GM12873 (cell line): ENCODE measurements at regions not wholly inside any gene's neighbourhood (a gene's known extent, or its start where the extent isn't known, plus 50 kb on each side); places are given as distances from the start of the nearest gene placed in this dataset.

ENCODE experiments used
- CTCF ChIP-seq: IDR thresholded peaks from 2 replicates; pipeline ENCODE4 v1.5.1; 2012; ENCODE audit warnings: low read depth, mild to moderate bottlenecking, moderate library complexity, low read length, control low read depth; ENCODE audit not compliant: insufficient read depth; ENCODE audit errors: missing control alignments

- TF ChIP-seq CTCF: no peak
Observed at GRCh38 chr6:16999491-17000436, 102.1 kb upstream of the STMND1 start.

- no peak for TF ChIP-seq CTCF
Observed at GRCh38 chr6:16998461-16998860, 103.4 kb upstream of the STMND1 start.

- TF ChIP-seq CTCF: no peak
Observed at GRCh38 chr6:16995511-16996250, 106.2 kb upstream of the STMND1 start.

- no peak for TF ChIP-seq CTCF
Observed at GRCh38 chr6:16993396-16993795, 108.5 kb upstream of the STMND1 start.

GRCh38 chr6:16991981-16992629 is 109.7 kb upstream of the STMND1 start:
- TF ChIP-seq CTCF: no peak

- TF ChIP-seq CTCF: no peak
Observed at GRCh38 chr6:16989382-16989781, 112.5 kb upstream of the STMND1 start.

- no peak for TF ChIP-seq CTCF
Observed at GRCh38 chr6:16987996-16988395, 113.9 kb upstream of the STMND1 start.
